ENCODE measurements at regions not wholly inside any gene's neighbourhood (a gene's known extent, or its start where the extent isn't known, plus 50 kb on each side); places are given as distances from the start of the nearest gene placed in this dataset.

GRCh38 chr13:73662833-73663232, 471.4 kb downstream of the KLF12 start:
- H3K4me3 ChIP-seq, result no peak overlapping the region
- no peak for TF ChIP-seq CTCF (IDR thresholded peaks at IDR 0.05)
- intact Hi-C loops (cut with DNase I; ENCODE audit: low total_unique reads), result no loop called here

GRCh38 chr13:73661687-73662425, 472.3 kb downstream of the KLF12 start:
- Histone ChIP-seq H3K9me3 (no peaks in the 10 kb centered on the region), H3K27me3 (no peaks in the 10 kb centered on the region), H3K36me3 (no peaks in the 10 kb centered on the region), H3K4me1 (peaks cover 0 to 10% (median 0%) of the 10 kb centered on the region in 4 donors), H3K27ac (no peak overlapping the region), H3K4me3 (no peak overlapping the region)
- no peak for TF ChIP-seq CTCF (IDR thresholded peaks at IDR 0.05)
- intact Hi-C loops (cut with DNase I; ENCODE audit: low total_unique reads), result no loop called here
- DNase-seq, result no peak

More at GRCh38 chr13:73662833-73663232, 471.4 kb downstream of the KLF12 start:
- Histone ChIP-seq H3K27me3 (no peaks in the 10 kb centered on the region), H3K4me1 (peaks cover 0 to 6% (median 0%) of the 10 kb centered on the region in 4 donors), H3K9me3 (no peaks in the 10 kb centered on the region), H3K36me3 (no peaks in the 10 kb centered on the region), H3K27ac (no peak overlapping the region)
- no peak for DNase-seq

GRCh38 chr13:73661066-73661465, 473.1 kb downstream of the KLF12 start:
- no peaks in the 10 kb centered on the region for H3K27me3 ChIP-seq
- intact Hi-C loops (cut with DNase I; ENCODE audit: low total_unique reads), result no loop called here
- H3K4me3 ChIP-seq, result no peak overlapping the region
- DNase-seq, result no peak
- no peak for TF ChIP-seq CTCF (IDR thresholded peaks at IDR 0.05)
- H3K9me3 ChIP-seq, result no peaks in the 10 kb centered on the region
- H3K27ac ChIP-seq, result no peak overlapping the region
- H3K36me3 ChIP-seq, result no peaks in the 10 kb centered on the region
- H3K4me1 ChIP-seq, result peaks cover 0 to 10% (median 0%) of the 10 kb centered on the region in 4 donors

- no peaks in the 10 kb centered on the region for H3K27me3 ChIP-seq
- no peak overlapping the region for H3K27ac ChIP-seq
- no peak overlapping the region for H3K4me3 ChIP-seq
- no peaks in the 10 kb centered on the region for H3K9me3 ChIP-seq
- peaks cover 0 to 10% (median 0%) of the 10 kb centered on the region in 4 donors for H3K4me1 ChIP-seq
- no peak for TF ChIP-seq CTCF (IDR thresholded peaks at IDR 0.05)
- H3K36me3 ChIP-seq, result no peaks in the 10 kb centered on the region
- intact Hi-C loops (cut with DNase I; ENCODE audit: low total_unique reads), result no loop called here
- DNase-seq, result no peak
Observed at GRCh38 chr13:73658639-73659038, 475.6 kb downstream of the KLF12 start.

- no peak for TF ChIP-seq CTCF (IDR thresholded peaks at IDR 0.05)
- DNase-seq, result peak; percentile 72 to 84
- H3K36me3 ChIP-seq, result no peaks in the 10 kb centered on the region
- H3K4me3 ChIP-seq, result no peak overlapping the region
- H3K9me3 ChIP-seq, result no peaks in the 10 kb centered on the region
- H3K4me1 ChIP-seq, result peaks cover 0 to 10% (median 0%) of the 10 kb centered on the region in 4 donors
- intact Hi-C loops (cut with DNase I; ENCODE audit: low total_unique reads), result no loop called here
- no peaks in the 10 kb centered on the region for H3K27me3 ChIP-seq
- no peak overlapping the region for H3K27ac ChIP-seq
Observed at GRCh38 chr13:73657821-73658540, 476.2 kb downstream of the KLF12 start.

Measured in tibial artery (tissue), 4 donors.